SK-N-MC (cell line): ENCODE measurements at regions not wholly inside any gene's neighbourhood (a gene's known extent, or its start where the extent isn't known, plus 50 kb on each side); places are given as distances from the start of the nearest gene placed in this dataset.

ENCODE experiments used
- DNase-seq: peaks from one replicate; pipeline ENCODE4 v3.0.0-alpha.2; 2011; ENCODE audit warnings: low read depth, low spot score
- H3K27ac ChIP-seq: fragments of 200-600 bp; sonication (generic); 2 replicates; pipeline ENCODE4 v1.5.1; 2016; ENCODE audit warnings: mixed run types
- H3K36me3 ChIP-seq: fragments of 200-600 bp; sonication (generic); 2 replicates; pipeline ENCODE4 v1.6.1; 2017; ENCODE audit warnings: antibody characterized with exemption, low read length, mixed read lengths; ENCODE audit not compliant: insufficient read depth
- H3K4me3 ChIP-seq: fragments of 200-600 bp; sonication (generic); 2 replicates; pipeline ENCODE4 v1.5.1; 2016
- H3K9ac ChIP-seq: fragments of 200-600 bp; sonication (generic); 2 replicates; pipeline ENCODE4 v1.8.0; 2017; ENCODE audit warnings: mixed run types, mixed read lengths; ENCODE audit not compliant: insufficient read length
- H3K9me3 ChIP-seq: fragments of 200-600 bp; sonication (generic); 2 replicates; pipeline ENCODE4 v1.6.1; 2017; ENCODE audit warnings: low read depth, mild to moderate bottlenecking, antibody characterized with exemption, low read length, moderate library complexity, mixed read lengths
- EZH2 ChIP-seq: fragments of 200-600 bp; sonication (generic); IDR thresholded peaks from one replicate; pipeline ENCODE4 v1.6.1; 2017; ENCODE audit warnings: antibody characterized with exemption
- FOXP2 ChIP-seq: optimal IDR thresholded peaks from 2 replicates; pipeline ENCODE3; 2011; ENCODE audit warnings: mild to moderate bottlenecking, moderate library complexity; ENCODE audit not compliant: insufficient read depth; ENCODE audit errors: extremely low read length, control extremely low read depth
- POLR2AphosphoS5 ChIP-seq: IDR thresholded peaks from 2 replicates; pipeline ENCODE4 v1.6.1; 2012; ENCODE audit warnings: mild to moderate bottlenecking, low read depth, low read length, borderline replicate concordance

DNA sequence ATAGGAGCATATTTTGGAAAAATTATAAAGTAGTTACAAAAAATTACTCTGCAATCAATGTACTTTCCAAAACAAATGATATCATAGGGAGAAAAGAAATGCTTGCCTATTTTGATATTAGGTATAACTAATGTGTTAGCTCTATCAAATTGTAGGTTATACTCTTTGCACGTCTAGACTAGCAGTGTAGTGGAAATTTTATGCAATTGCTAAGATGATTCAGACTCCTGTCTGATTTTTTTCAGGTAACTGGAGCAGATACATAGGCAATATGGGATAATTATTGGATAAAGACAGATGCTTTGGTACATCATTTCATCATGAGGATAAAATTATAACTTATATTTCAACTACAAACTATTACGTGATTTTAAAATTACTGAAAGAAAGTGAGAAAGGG, 918.3 kb downstream of the EPHA4 start:
- H3K4me3 ChIP-seq: no peak overlapping the region
- TF ChIP-seq POLR2AphosphoS5 (no peak), FOXP2 (no peak), EZH2 (no peak)

DNA sequence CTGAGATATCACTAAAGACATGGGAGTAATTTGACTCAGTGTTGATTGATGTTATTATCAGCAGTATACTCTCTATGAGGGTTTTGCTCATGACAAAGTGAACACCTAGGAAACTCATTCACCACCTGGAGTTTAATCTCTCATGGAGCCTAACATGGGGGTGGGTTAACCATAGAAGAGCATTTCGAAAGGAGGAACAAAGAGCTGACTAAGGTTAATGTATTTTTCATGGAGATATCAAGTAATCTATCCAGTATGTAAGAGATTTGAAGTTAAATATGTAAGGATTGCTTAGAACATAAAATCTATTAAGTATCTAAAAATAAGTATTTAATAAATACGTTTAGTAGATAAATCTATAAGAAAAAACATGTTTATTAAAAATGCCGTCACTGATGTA, 917.8 kb downstream of the EPHA4 start:
- no peaks in the 10 kb centered on the region for H3K36me3 ChIP-seq
- no peak overlapping the region for H3K4me3 ChIP-seq
- H3K27ac ChIP-seq: no peak overlapping the region
- no peaks in the 10 kb centered on the region for H3K9me3 ChIP-seq
- H3K9ac ChIP-seq: no peak overlapping the region
- no peak for DNase-seq
- TF ChIP-seq FOXP2 (no peak), POLR2AphosphoS5 (no peak), EZH2 (no peak)

More for the DNA sequence above, 918.3 kb downstream of the EPHA4 start:
- Histone ChIP-seq H3K36me3 (no peaks in the 10 kb centered on the region), H3K9me3 (no peaks in the 10 kb centered on the region), H3K9ac (no peak overlapping the region), H3K27ac (no peak overlapping the region)
- DNase-seq: no peak

DNA sequence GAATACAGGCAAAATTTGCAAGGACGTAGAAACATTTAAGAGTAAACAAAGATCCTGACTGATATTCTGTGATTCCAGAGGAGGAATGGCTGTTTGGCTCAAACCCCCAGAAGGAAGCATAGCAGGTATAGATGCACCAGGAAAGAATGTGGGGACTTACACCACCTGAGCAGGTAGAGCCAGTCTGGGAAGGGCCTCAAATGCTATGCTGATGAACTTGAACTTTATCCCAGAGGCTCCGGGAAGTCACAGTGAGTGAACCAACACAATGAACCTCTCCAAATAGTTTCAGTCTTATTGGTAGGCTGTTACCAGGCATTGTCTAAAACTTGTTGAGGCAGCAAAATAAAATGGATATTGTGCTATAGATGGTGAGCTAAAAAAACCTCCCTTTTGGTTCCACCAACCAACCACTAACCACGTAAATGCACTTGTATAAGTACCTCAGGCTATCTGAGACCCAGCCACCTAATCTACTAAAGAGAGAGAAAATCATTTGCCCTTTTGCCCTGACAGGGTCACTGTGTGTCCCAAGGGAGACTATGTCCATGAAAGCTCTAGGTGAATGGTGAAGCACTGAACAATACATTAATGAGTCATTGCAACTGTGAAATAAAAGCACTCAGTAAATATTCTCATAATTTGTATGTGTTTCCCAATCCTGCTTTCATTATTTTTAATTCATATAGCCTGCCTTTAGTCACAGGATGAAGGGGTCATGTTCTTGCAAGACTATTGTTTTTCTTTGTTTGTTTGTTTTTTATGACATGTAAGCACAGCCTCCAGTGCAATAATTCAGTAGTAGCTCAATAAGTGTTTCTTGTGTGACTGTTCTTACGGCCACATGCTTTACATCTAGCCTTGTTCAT, 911.6 kb downstream of the EPHA4 start:
- TF ChIP-seq POLR2AphosphoS5 (no peak), EZH2 (no peak), FOXP2 (no peak)
- H3K27ac ChIP-seq: no peak overlapping the region
- H3K4me3 ChIP-seq: no peak overlapping the region
- H3K36me3 ChIP-seq: no peaks in the 10 kb centered on the region
- H3K9ac ChIP-seq: no peak overlapping the region
- no peaks in the 10 kb centered on the region for H3K9me3 ChIP-seq
- no peak for DNase-seq

DNA sequence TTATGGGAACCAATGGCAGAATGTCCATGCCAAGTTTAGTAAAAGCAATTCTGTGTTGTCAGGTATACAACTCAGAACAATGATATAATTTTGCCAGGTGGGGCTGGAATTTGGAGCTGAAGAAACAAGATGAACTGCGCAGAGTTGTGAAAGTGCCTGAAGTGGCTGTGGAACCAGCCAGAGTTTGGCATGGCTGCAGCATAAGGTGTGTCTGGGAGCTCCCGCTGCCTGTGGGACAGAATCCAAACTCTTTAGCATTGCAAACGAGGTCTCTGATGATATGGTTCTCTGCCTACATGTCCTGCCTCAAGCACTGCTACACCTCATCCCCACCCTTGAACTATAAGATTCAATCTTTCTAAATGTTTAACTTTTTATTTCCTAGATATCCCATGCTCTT, 909.7 kb downstream of the EPHA4 start:
- TF ChIP-seq EZH2 (no peak), POLR2AphosphoS5 (no peak; the same call in 1 of the 2 replicates), FOXP2 (no peak)

DNA sequence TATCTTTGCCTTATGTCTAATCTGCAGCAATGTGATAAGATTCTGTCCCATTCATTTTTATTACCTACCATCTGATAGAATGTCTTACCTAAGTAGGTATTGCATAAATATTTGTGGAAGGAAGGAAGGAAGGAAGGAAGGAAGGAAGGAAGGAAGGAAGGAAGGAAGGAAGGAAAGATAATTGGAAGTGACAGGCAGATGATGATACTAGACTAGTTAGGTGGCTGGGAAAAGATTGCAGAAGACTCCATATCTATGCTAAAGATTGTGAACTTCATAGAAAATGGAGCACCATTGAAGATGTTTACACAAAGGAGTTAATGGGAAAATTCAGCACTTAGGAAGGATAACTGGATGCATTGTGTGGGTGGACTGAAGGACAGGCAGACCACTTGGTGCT, 909.0 kb downstream of the EPHA4 start:
- no peaks in the 10 kb centered on the region for H3K36me3 ChIP-seq
- no peak overlapping the region for H3K9ac ChIP-seq
- TF ChIP-seq POLR2AphosphoS5: peak; percentile 61; the same call in 1 of the 2 replicates
- no peak for TF ChIP-seq EZH2
- no peak for TF ChIP-seq FOXP2
- H3K9me3 ChIP-seq: no peaks in the 10 kb centered on the region
- H3K27ac ChIP-seq: peak overlapping the region; percentile 96
- no peak for DNase-seq
- H3K4me3 ChIP-seq: peak overlapping the region; percentile 50

More for the DNA sequence above, 909.7 kb downstream of the EPHA4 start:
- no peaks in the 10 kb centered on the region for H3K9me3 ChIP-seq
- DNase-seq: no peak
- H3K27ac ChIP-seq: peak overlapping the region; percentile 95
- no peaks in the 10 kb centered on the region for H3K36me3 ChIP-seq
- no peak overlapping the region for H3K9ac ChIP-seq
- H3K4me3 ChIP-seq: peak overlapping the region; percentile 34

DNA sequence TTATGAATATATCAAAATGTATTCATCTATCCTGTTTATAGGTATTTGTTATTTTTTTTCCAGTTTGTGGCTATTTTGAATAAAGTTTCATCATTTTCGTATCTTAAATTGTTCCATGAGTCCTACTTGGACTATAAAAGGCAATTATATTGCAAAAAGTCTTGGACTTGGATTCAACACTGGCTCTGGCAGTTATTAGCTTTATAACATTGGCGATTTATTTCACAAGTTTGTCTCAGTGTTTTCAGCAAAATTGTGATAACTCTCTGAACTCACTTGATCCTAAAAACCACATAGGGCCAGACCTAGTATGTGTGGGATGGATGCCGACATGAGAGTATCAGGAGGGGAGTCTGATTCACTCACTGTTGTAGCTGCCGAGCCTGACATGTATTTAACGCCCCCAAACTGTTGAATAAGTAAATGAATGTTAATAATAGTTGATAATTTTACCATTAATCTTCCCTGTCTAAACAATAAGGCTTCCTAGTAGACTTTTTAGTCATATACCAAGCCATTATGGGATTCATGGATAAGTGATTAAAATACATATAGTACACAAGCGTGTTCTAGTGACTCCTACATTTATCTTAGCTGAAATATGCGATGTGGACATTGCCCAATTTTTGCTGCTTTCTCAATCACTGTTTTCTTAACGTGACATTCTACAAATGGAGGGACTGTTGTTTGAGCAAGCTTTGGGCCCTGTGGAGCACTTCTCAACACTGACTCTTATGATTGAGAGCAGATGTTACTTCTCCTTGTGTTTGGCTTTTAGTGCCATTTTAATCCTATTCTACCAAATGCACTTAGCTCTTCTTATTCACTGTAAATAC, 907.6 kb downstream of the EPHA4 start:
- Histone ChIP-seq H3K36me3 (no peaks in the 10 kb centered on the region), H3K4me3 (no peak overlapping the region), H3K9me3 (no peaks in the 10 kb centered on the region), H3K9ac (no peak overlapping the region), H3K27ac (peak overlapping the region; percentile 96)
- TF ChIP-seq POLR2AphosphoS5: no peak
- TF ChIP-seq EZH2: no peak
- no peak for TF ChIP-seq FOXP2
- no peak for DNase-seq

DNA sequence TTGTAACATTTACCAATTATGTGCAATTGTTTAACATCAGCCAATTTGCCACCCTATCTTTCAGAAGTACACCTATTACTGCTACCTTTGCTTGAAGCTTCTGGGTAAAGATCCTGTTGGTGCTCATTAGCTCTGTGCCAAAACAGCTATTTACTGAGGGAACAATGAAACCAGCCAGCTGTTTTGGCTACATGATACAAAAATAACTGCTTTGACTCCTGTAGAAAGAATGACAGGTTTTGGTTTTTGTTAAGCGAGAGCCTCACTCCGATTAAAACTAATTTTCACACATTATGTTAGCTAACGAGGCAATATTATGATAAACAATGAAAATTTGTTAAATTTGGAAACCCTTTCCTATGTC, 907.0 kb downstream of the EPHA4 start:
- no peaks in the 10 kb centered on the region for H3K9me3 ChIP-seq
- H3K9ac ChIP-seq: no peak overlapping the region
- no peak for DNase-seq
- TF ChIP-seq POLR2AphosphoS5 (no peak), FOXP2 (no peak), EZH2 (no peak)
- H3K27ac ChIP-seq: peak overlapping the region; percentile 96; the same call in 1 of the 2 replicates
- no peaks in the 10 kb centered on the region for H3K36me3 ChIP-seq
- no peak overlapping the region for H3K4me3 ChIP-seq

DNA sequence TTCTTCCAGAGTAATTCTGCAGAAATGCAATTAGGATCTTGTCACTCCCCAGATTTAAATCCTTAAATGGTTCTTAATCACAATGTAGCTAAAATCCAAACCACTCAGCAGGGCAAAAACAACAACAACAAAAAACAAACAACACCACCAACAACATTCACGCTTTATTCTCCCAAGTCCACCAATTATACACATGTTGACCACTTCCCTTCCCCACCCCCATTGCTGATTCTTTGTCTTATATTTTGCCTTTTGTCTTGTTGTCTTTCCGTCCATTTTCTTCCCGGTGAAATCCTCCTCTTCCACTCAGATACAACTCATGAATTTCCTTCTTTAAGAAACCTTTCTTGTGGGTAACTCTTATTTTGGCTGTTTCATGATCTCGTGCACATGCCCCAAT, 902.8 kb downstream of the EPHA4 start:
- Histone ChIP-seq H3K4me3 (no peak overlapping the region), H3K9ac (no peak overlapping the region), H3K36me3 (no peaks in the 10 kb centered on the region), H3K9me3 (no peaks in the 10 kb centered on the region), H3K27ac (no peak overlapping the region)
- TF ChIP-seq EZH2 (no peak), FOXP2 (no peak), POLR2AphosphoS5 (no peak)
- no peak for DNase-seq

DNA sequence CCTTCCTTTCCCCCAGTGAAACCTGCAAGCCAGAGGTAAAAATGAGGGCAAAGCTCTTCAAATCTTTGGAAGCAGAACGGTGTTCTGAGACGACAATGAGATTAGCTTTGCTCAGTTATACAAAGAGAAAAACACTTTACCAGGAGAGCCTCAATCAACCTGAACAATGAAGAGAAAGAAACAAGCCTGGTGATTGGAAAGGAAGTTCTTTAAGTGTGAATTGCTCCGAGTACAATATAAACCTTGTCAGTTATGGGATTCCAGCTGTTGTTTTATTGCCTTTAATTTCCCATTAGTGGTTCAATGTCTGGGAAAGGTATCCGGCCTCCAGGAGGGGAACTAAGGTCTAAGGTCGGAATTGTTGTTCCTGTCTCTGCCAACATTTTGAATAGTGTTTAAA, 901.6 kb downstream of the EPHA4 start:
- TF ChIP-seq FOXP2: no peak
- H3K27ac ChIP-seq: no peak overlapping the region
- no peak overlapping the region for H3K9ac ChIP-seq
- no peaks in the 10 kb centered on the region for H3K9me3 ChIP-seq
- H3K4me3 ChIP-seq: no peak overlapping the region
- H3K36me3 ChIP-seq: no peaks in the 10 kb centered on the region
- DNase-seq: no peak
